HFFc6 (cell line): ENCODE measurements at regions not wholly inside any gene's neighbourhood (a gene's known extent, or its start where the extent isn't known, plus 50 kb on each side); places are given as distances from the start of the nearest gene placed in this dataset.

Experiments
- DNase-seq: peaks from one replicate; pipeline ENCODE4 v3.0.0-alpha.2; 2018
- H3K27ac Mint-ChIP-seq: 2 replicates; pipeline ENCODE4 v1.8.0; 2020; ENCODE audit warnings: mild to moderate bottlenecking, mixed read lengths
- H3K27me3 Mint-ChIP-seq: 2 replicates; pipeline ENCODE4 v1.8.0; 2021; ENCODE audit warnings: mild to moderate bottlenecking, moderate library complexity, mixed read lengths; ENCODE audit not compliant: insufficient read depth
- H3K36me3 Mint-ChIP-seq: 2 replicates; pipeline ENCODE4 v1.8.0; 2021; ENCODE audit warnings: low read depth, mixed read lengths
- H3K4me1 Mint-ChIP-seq: 2 replicates; pipeline ENCODE4 v1.8.0; 2020; ENCODE audit warnings: low read depth, mixed read lengths
- H3K4me3 Mint-ChIP-seq: 2 replicates; pipeline ENCODE4 v1.8.0; 2020; ENCODE audit warnings: mild to moderate bottlenecking, moderate library complexity, mixed read lengths
- H3K9me3 Mint-ChIP-seq: 2 replicates; pipeline ENCODE4 v1.8.0; 2020; ENCODE audit warnings: mild to moderate bottlenecking, mixed read lengths
- CTCF ChIP-seq: fragments of 200-600 bp; sonication (generic); IDR thresholded peaks from 2 replicates; pipeline ENCODE4 v1.5.0; 2021; ENCODE audit warnings: antibody characterized with exemption, mild to moderate bottlenecking

- no peak for DNase-seq
- Mint-ChIP-seq H3K4me3 (no peak overlapping the region), H3K27ac (no peak overlapping the region)
Observed at GRCh38 chr12:25716842-25717241, 163.8 kb upstream of the LMNTD1 start.

GRCh38 chr12:25717552-25717951 lies 164.5 kb upstream of the LMNTD1 start:
- Mint-ChIP-seq H3K9me3 (no peaks in the 10 kb centered on the region), H3K4me1 (peaks cover 49% of the 10 kb centered on the region), H3K27me3 (no peaks in the 10 kb centered on the region; the same call in 1 of the 2 replicates), H3K4me3 (no peak overlapping the region), H3K36me3 (no peaks in the 10 kb centered on the region; the same call in 1 of the 2 replicates), H3K27ac (no peak overlapping the region)
- TF ChIP-seq CTCF, result no peak
- DNase-seq, result no peak

More at GRCh38 chr12:25716842-25717241, 163.8 kb upstream of the LMNTD1 start:
- H3K27me3 Mint-ChIP-seq, result no peaks in the 10 kb centered on the region; the same call in 1 of the 2 replicates
- no peaks in the 10 kb centered on the region; the same call in 1 of the 2 replicates for H3K36me3 Mint-ChIP-seq
- no peak for TF ChIP-seq CTCF
- no peaks in the 10 kb centered on the region for H3K9me3 Mint-ChIP-seq
- H3K4me1 Mint-ChIP-seq, result peaks cover 49% of the 10 kb centered on the region

- Mint-ChIP-seq H3K4me1 (peaks cover 49% of the 10 kb centered on the region), H3K9me3 (no peaks in the 10 kb centered on the region), H3K27me3 (no peaks in the 10 kb centered on the region; the same call in 1 of the 2 replicates), H3K36me3 (no peaks in the 10 kb centered on the region; the same call in 1 of the 2 replicates), H3K27ac (no peak overlapping the region), H3K4me3 (no peak overlapping the region)
- DNase-seq, result no peak
- TF ChIP-seq CTCF, result no peak
Observed at GRCh38 chr12:25718081-25718731, 165.1 kb upstream of the LMNTD1 start.

- no peaks in the 10 kb centered on the region; the same call in 1 of the 2 replicates for H3K36me3 Mint-ChIP-seq
- H3K9me3 Mint-ChIP-seq, result no peaks in the 10 kb centered on the region
- H3K27ac Mint-ChIP-seq, result no peak overlapping the region
- TF ChIP-seq CTCF, result no peak
- H3K4me1 Mint-ChIP-seq, result peaks cover 54% of the 10 kb centered on the region
- H3K4me3 Mint-ChIP-seq, result no peak overlapping the region
- H3K27me3 Mint-ChIP-seq, result no peaks in the 10 kb centered on the region; the same call in 1 of the 2 replicates
- DNase-seq, result no peak
Observed at GRCh38 chr12:25719505-25719904, 166.4 kb upstream of the LMNTD1 start.

- TF ChIP-seq CTCF, result no peak
- DNase-seq, result no peak
- H3K9me3 Mint-ChIP-seq, result no peaks in the 10 kb centered on the region
- no peaks in the 10 kb centered on the region for H3K36me3 Mint-ChIP-seq
- H3K4me3 Mint-ChIP-seq, result no peak overlapping the region
- peaks cover 24% of the 10 kb centered on the region for H3K4me1 Mint-ChIP-seq
- no peak overlapping the region for H3K27ac Mint-ChIP-seq
- H3K27me3 Mint-ChIP-seq, result no peaks in the 10 kb centered on the region
Observed at GRCh38 chr12:25723336-25723735, 170.3 kb upstream of the LMNTD1 start.
